Liver (tissue), 8 donors: ENCODE measurements at regions not wholly inside any gene's neighbourhood (a gene's known extent, or its start where the extent isn't known, plus 50 kb on each side); places are given as distances from the start of the nearest gene placed in this dataset.

Experiments used
- DNase-seq: peaks from one replicate; pipeline ENCODE4 v3.0.0-alpha.2; 2017; ENCODE audit warnings: low spot score
- H3K27ac ChIP-seq, 2 donors: one replicate each; pipeline ENCODE4 v1.7.0; 2013; ENCODE audit warnings: inconsistent platforms in 2 of 2, low read length in 2 of 2, control low read depth in 1 of 2, low read depth in 1 of 2, mild to moderate bottlenecking in 1 of 2
- H3K27me3 ChIP-seq, 4 donors: one replicate each; pipeline versions ENCODE4 v1.6.1 to v1.7.0; 2013; ENCODE audit warnings: low read length in 3 of 4, inconsistent platforms in 1 of 4, mild to moderate bottlenecking in 1 of 4, moderate library complexity in 1 of 4; ENCODE audit not compliant: control insufficient read depth in 4 of 4, insufficient read depth in 4 of 4
- H3K36me3 ChIP-seq, 4 donors: one replicate each; pipeline versions ENCODE4 v1.6.1 to v1.7.0; 2013; ENCODE audit warnings: low read length in 3 of 4, mild to moderate bottlenecking in 3 of 4, low read depth in 1 of 4, moderate library complexity in 1 of 4; ENCODE audit not compliant: control insufficient read depth in 4 of 4, insufficient read depth in 3 of 4
- H3K4me1 ChIP-seq, 4 donors: one replicate each; pipeline versions ENCODE4 v1.6.1 to v1.7.0; 2013; ENCODE audit warnings: low read length in 3 of 4, mild to moderate bottlenecking in 3 of 4, moderate library complexity in 1 of 4; ENCODE audit not compliant: control insufficient read depth in 4 of 4, insufficient read depth in 4 of 4
- H3K4me3 ChIP-seq, 3 donors: one replicate each; pipeline versions ENCODE4 v1.6.1 to v1.7.0; 2013; ENCODE audit warnings: low read length in 3 of 3, control low read depth in 1 of 3, low read depth in 1 of 3, mild to moderate bottlenecking in 1 of 3
- H3K9ac ChIP-seq, 2 donors: one replicate each; pipeline ENCODE4 v1.7.0; 2013; ENCODE audit warnings: low read length in 2 of 2, mild to moderate bottlenecking in 2 of 2, moderate library complexity in 2 of 2, control low read depth in 1 of 2, low read depth in 1 of 2
- H3K9me3 ChIP-seq, 4 donors: one replicate each; pipeline versions ENCODE4 v1.6.1 to v1.7.0; 2013; ENCODE audit warnings: low read length in 3 of 4; ENCODE audit not compliant: control insufficient read depth in 4 of 4
- ATF3 ChIP-seq: IDR thresholded peaks from 2 replicates; pipeline ENCODE4 v1.6.1; 2016; ENCODE audit warnings: antibody characterized with exemption
- CTCF ChIP-seq: fragments of 150-350 bp; IDR thresholded peaks from 2 replicates; pipeline ENCODE4 v1.5.1; 2017; ENCODE audit warnings: improper control_type of control experiment, low read depth, low read length; ENCODE audit not compliant: missing input control
- EGR1 ChIP-seq, 2 donors: IDR thresholded peaks; 2 replicates each; pipeline ENCODE4 v1.6.1; 2016 to 2018; ENCODE audit warnings: antibody characterized with exemption in 2 of 2, low read depth in 2 of 2
- FOXA1 ChIP-seq: IDR thresholded peaks from 2 replicates; pipeline ENCODE4 v1.6.1; 2016; ENCODE audit warnings: antibody characterized with exemption
- FOXA2 ChIP-seq: IDR thresholded peaks from 2 replicates; pipeline ENCODE4 v1.6.1; 2016; ENCODE audit warnings: antibody characterized with exemption
- GABPA ChIP-seq, 2 donors: IDR thresholded peaks in 1 of 2; conservative IDR thresholded peaks in 1 of 2; 2 replicates each; pipeline ENCODE4 v1.6.1; 2016; ENCODE audit warnings: antibody characterized with exemption in 2 of 2, mild to moderate bottlenecking in 1 of 2, moderate library complexity in 1 of 2
- HNF4A ChIP-seq, 2 donors: conservative IDR thresholded peaks; 2 replicates each; pipeline ENCODE4 v1.6.1; 2016; ENCODE audit warnings: antibody characterized with exemption in 2 of 2, mild to moderate bottlenecking in 2 of 2
- HNF4G ChIP-seq: IDR thresholded peaks from 2 replicates; pipeline ENCODE4 v1.6.1; 2016; ENCODE audit warnings: antibody characterized with exemption
- JUND ChIP-seq, 2 donors: IDR thresholded peaks; 2 replicates each; pipeline ENCODE4 v1.6.1; 2016; ENCODE audit warnings: antibody characterized with exemption in 2 of 2
- MAX ChIP-seq: IDR thresholded peaks from 2 replicates; pipeline ENCODE4 v1.6.1; 2016; ENCODE audit warnings: antibody characterized with exemption
- NR2F2 ChIP-seq: IDR thresholded peaks from 2 replicates; pipeline ENCODE4 v1.6.1; 2016; ENCODE audit warnings: antibody characterized with exemption
- RAD21 ChIP-seq, 2 donors: IDR thresholded peaks; 2 replicates each; pipeline ENCODE4 v1.6.1; 2016; ENCODE audit warnings: antibody characterized with exemption in 2 of 2, mild to moderate bottlenecking in 2 of 2
- REST ChIP-seq: IDR thresholded peaks from 2 replicates; pipeline ENCODE4 v1.6.1; 2016; ENCODE audit warnings: antibody characterized with exemption, mild to moderate bottlenecking
- RXRA ChIP-seq, 2 donors: IDR thresholded peaks; 2 replicates each; pipeline ENCODE4 v1.6.1; 2017 to 2018; ENCODE audit warnings: antibody characterized with exemption in 2 of 2, mild to moderate bottlenecking in 1 of 2
- SP1 ChIP-seq: IDR thresholded peaks from 2 replicates; pipeline ENCODE4 v1.6.1; 2018; ENCODE audit warnings: antibody characterized with exemption, mild to moderate bottlenecking
- TAF1 ChIP-seq: conservative IDR thresholded peaks from 2 replicates; pipeline ENCODE4 v1.6.1; 2016; ENCODE audit warnings: antibody characterized with exemption, mild to moderate bottlenecking
- YY1 ChIP-seq: IDR thresholded peaks from 2 replicates; pipeline ENCODE4 v1.6.1; 2016; ENCODE audit warnings: antibody characterized with exemption, mild to moderate bottlenecking
- ZBTB33 ChIP-seq: IDR thresholded peaks from 2 replicates; pipeline ENCODE4 v1.6.1; 2016; ENCODE audit warnings: antibody characterized with exemption
- WGBS: extraction: QIAGEN DNeasy Blood & Tissue Kit; methylation state at CpG from one replicate; pipeline ENCODE4 v1.1.7; 2013; 5-methylcytosine and 5-hydroxymethylcytosine counted together
- donor health status: healthy.
- donor health status: healthy.
- donor health status: healthy.
- donor health status: healthy.
- donor health status: healthy.

GRCh38 chr1:214123061-214123784 lies 135.4 kb downstream of the PROX1 start:
- WGBS = 3% methylated on average over 7 of the region's 7 CpGs
- peaks cover 0 to 2% (median under 1%) of the 10 kb centered on the region in 4 donors for H3K9me3 ChIP-seq
- H3K9ac ChIP-seq = peak overlapping the region in 1 of 2 donors; percentile 60
- peak; percentile 51 for TF ChIP-seq SP1
- TF ChIP-seq TAF1 = no peak
- TF ChIP-seq CTCF = peak; percentile 78
- TF ChIP-seq FOXA2 = no peak
- peak; percentile 54 to 65 for TF ChIP-seq HNF4A (conservative IDR thresholded peaks at IDR 0.05)
- peak; percentile 23 for TF ChIP-seq MAX
- peak; percentile 53 to 57 for TF ChIP-seq RXRA (IDR thresholded peaks at IDR 0.05)
- TF ChIP-seq HNF4G = peak; percentile 31
- no peak for TF ChIP-seq FOXA1
- TF ChIP-seq RAD21 (IDR thresholded peaks at IDR 0.05) = peak; percentile 98
- peak; percentile 20 for TF ChIP-seq YY1
- TF ChIP-seq JUND (IDR thresholded peaks at IDR 0.05) = peak; percentile 60 to 78
- peak; percentile 56 for TF ChIP-seq ATF3
- H3K4me3 ChIP-seq = no peak overlapping the region
- H3K27ac ChIP-seq = peak overlapping the region; percentile 71
- DNase-seq = no peak
- H3K36me3 ChIP-seq = no peaks in the 10 kb centered on the region
- H3K27me3 ChIP-seq = no peaks in the 10 kb centered on the region
- peaks cover 12 to 51% (median 33%) of the 10 kb centered on the region in 4 donors for H3K4me1 ChIP-seq

GRCh38 chr1:214124281-214124805 lies 136.6 kb downstream of the PROX1 start:
- Histone ChIP-seq H3K27ac (peak overlapping the region; percentile 71), H3K36me3 (no peaks in the 10 kb centered on the region), H3K9me3 (no peaks in the 10 kb centered on the region), H3K4me1 (peaks cover 14 to 53% (median 33%) of the 10 kb centered on the region in 4 donors), H3K27me3 (no peaks in the 10 kb centered on the region), H3K9ac (no peak overlapping the region), H3K4me3 (no peak overlapping the region)
- DNase-seq = no peak
- WGBS = 83% methylated on average over 7 of the region's 7 CpGs
- TF ChIP-seq EGR1 (IDR thresholded peaks at IDR 0.05; ENCODE audit: low read depth in 2 of 2) = no peak
- TF ChIP-seq RAD21 (IDR thresholded peaks at IDR 0.05) = no peak
- TF ChIP-seq HNF4G = no peak
- TF ChIP-seq RXRA (IDR thresholded peaks at IDR 0.05) = no peak
- no peak for TF ChIP-seq NR2F2
- no peak for TF ChIP-seq YY1
- no peak for TF ChIP-seq SP1
- TF ChIP-seq GABPA (IDR thresholded peaks at IDR 0.05 in 1 of 2, conservative IDR thresholded peaks at IDR 0.05 in 1 of 2) = no peak
- TF ChIP-seq TAF1 = no peak
- no peak for TF ChIP-seq ATF3
- no peak for TF ChIP-seq CTCF
- no peak for TF ChIP-seq JUND (IDR thresholded peaks at IDR 0.05)
- TF ChIP-seq HNF4A (conservative IDR thresholded peaks at IDR 0.05) = no peak
- TF ChIP-seq ZBTB33 = no peak
- TF ChIP-seq FOXA2 = no peak
- TF ChIP-seq REST = no peak
- TF ChIP-seq MAX = no peak
- no peak for TF ChIP-seq FOXA1
